ENCODE measurements at regions not wholly inside any gene's neighbourhood (a gene's known extent, or its start where the extent isn't known, plus 50 kb on each side); places are given as distances from the start of the nearest gene placed in this dataset.

GRCh38 chr11:114929351-114930000, 251.1 kb downstream of the NXPE2 start:
- Histone ChIP-seq H3K9me3 (ENCODE audit: control insufficient read depth, low read depth, low read length) (peaks cover 3% of the 10 kb centered on the region), H3K27me3 (ENCODE audit: control insufficient read depth, extremely low read depth, insufficient read depth, low read length) (no peaks in the 10 kb centered on the region), H3K4me1 (ENCODE audit: control insufficient read depth, extremely low read depth, insufficient read depth, low read length) (no peaks in the 10 kb centered on the region), H3K27ac (ENCODE audit: control insufficient read depth, insufficient read depth, low read length) (no peak overlapping the region), H3K4me2 (ENCODE audit: control insufficient read depth, extremely low read depth, insufficient read depth, low read depth, low read length) (no peak overlapping the region), H3K9ac (ENCODE audit: control insufficient read depth, extremely low read depth, insufficient read depth, low read length) (no peak overlapping the region), H3K9me1 (ENCODE audit: control insufficient read depth, extremely low read depth, insufficient read depth, low read length) (no peaks in the 10 kb centered on the region), H3K4me3 (ENCODE audit: control insufficient read depth in 2 of 3, extremely low read depth in 1 of 3, insufficient read depth in 2 of 3, low read depth in 1 of 3, low read length in 3 of 3) (no peak overlapping the region), H3K79me2 (ENCODE audit: control insufficient read depth, insufficient read depth, low read length) (no peaks in the 10 kb centered on the region), H4K20me1 (ENCODE audit: control insufficient read depth, extremely low read depth, insufficient read depth, low read length) (no peaks in the 10 kb centered on the region), H2AFZ (ENCODE audit: control insufficient read depth, low read length) (no peak overlapping the region), H3K36me3 (ENCODE audit: control insufficient read depth in 2 of 2, extremely low read depth in 1 of 2, insufficient read depth in 2 of 2, low read length in 2 of 2) (no peaks in the 10 kb centered on the region)
- dilution Hi-C loops (cut with MboI; ENCODE audit: extremely low pct_ligation_motif_present, low sequenced_read_pairs) = no loop called here
- no peak for TF ChIP-seq EZH2 (IDR thresholded peaks at IDR 0.05; ENCODE audit: low read length)
- TF ChIP-seq, protein P1, sequence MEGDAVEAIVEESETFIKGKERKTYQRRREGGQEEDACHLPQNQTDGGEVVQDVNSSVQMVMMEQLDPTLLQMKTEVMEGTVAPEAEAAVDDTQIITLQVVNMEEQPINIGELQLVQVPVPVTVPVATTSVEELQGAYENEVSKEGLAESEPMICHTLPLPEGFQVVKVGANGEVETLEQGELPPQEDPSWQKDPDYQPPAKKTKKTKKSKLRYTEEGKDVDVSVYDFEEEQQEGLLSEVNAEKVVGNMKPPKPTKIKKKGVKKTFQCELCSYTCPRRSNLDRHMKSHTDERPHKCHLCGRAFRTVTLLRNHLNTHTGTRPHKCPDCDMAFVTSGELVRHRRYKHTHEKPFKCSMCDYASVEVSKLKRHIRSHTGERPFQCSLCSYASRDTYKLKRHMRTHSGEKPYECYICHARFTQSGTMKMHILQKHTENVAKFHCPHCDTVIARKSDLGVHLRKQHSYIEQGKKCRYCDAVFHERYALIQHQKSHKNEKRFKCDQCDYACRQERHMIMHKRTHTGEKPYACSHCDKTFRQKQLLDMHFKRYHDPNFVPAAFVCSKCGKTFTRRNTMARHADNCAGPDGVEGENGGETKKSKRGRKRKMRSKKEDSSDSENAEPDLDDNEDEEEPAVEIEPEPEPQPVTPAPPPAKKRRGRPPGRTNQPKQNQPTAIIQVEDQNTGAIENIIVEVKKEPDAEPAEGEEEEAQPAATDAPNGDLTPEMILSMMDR (optimal IDR thresholded peaks at IDR 0.05 in 1 of 3, IDR thresholded peaks at IDR 0.05 in 1 of 3, conservative IDR thresholded peaks at IDR 0.05 in 1 of 3; ENCODE audit: extremely low read depth in 1 of 3, insufficient read depth in 2 of 3, low read length in 3 of 3) = no peak
- DNase-seq (ENCODE audit: low read depth, low spot score) (no peak), FAIRE-seq (no peak)

DNA sequence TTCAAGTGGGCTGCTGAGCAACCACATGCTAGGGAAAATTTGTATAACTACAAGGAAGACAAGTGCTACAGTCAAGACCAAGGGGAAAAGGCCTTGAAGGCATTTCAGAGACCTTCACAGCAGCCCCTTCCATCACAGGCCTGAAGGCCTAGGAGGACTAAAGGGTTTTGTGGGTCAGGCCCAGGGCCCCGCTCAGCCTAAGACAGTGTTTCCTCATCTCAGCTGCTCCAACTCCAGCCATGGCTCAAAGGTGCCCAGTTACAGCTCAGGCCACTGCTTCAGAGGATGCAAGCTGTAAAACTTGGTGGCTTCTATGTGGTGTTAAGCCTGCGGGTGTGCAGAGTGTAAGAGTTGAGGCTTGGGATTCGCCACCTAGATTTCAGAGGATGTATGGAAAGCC, 260.5 kb downstream of the NXPE2 start:
- TF ChIP-seq, protein P1 (optimal IDR thresholded peaks at IDR 0.05 in 1 of 3, IDR thresholded peaks at IDR 0.05 in 1 of 3, conservative IDR thresholded peaks at IDR 0.05 in 1 of 3; ENCODE audit: extremely low read depth in 1 of 3, insufficient read depth in 2 of 3, low read length in 3 of 3) = no peak
- TF ChIP-seq EZH2 (IDR thresholded peaks at IDR 0.05; ENCODE audit: low read length) = no peak
- H3K27me3 ChIP-seq (ENCODE audit: control insufficient read depth, extremely low read depth, insufficient read depth, low read length) = no peaks in the 10 kb centered on the region
- no peaks in the 10 kb centered on the region for H3K79me2 ChIP-seq (ENCODE audit: control insufficient read depth, insufficient read depth, low read length)
- no peak overlapping the region for H3K9ac ChIP-seq (ENCODE audit: control insufficient read depth, extremely low read depth, insufficient read depth, low read length)
- H2AFZ ChIP-seq (ENCODE audit: control insufficient read depth, low read length) = no peak overlapping the region
- no peaks in the 10 kb centered on the region for H3K9me1 ChIP-seq (ENCODE audit: control insufficient read depth, extremely low read depth, insufficient read depth, low read length)
- H3K4me2 ChIP-seq (ENCODE audit: control insufficient read depth, extremely low read depth, insufficient read depth, low read depth, low read length) = no peak overlapping the region
- no peak for FAIRE-seq
- H3K4me1 ChIP-seq (ENCODE audit: control insufficient read depth, extremely low read depth, insufficient read depth, low read length) = no peaks in the 10 kb centered on the region
- dilution Hi-C loops (cut with MboI; ENCODE audit: extremely low pct_ligation_motif_present, low sequenced_read_pairs) = no loop called here
- no peaks in the 10 kb centered on the region for H4K20me1 ChIP-seq (ENCODE audit: control insufficient read depth, extremely low read depth, insufficient read depth, low read length)
- no peak for DNase-seq (ENCODE audit: low read depth, low spot score)
- H3K36me3 ChIP-seq (ENCODE audit: control insufficient read depth in 2 of 2, extremely low read depth in 1 of 2, insufficient read depth in 2 of 2, low read length in 2 of 2) = no peaks in the 10 kb centered on the region
- no peak overlapping the region for H3K4me3 ChIP-seq (ENCODE audit: control insufficient read depth in 2 of 3, extremely low read depth in 1 of 3, insufficient read depth in 2 of 3, low read depth in 1 of 3, low read length in 3 of 3)
- H3K27ac ChIP-seq (ENCODE audit: control insufficient read depth, insufficient read depth, low read length) = no peak overlapping the region
- H3K9me3 ChIP-seq (ENCODE audit: control insufficient read depth, low read depth, low read length) = no peaks in the 10 kb centered on the region

Measured in keratinocyte (primary cell).